ENCODE measurements at regions not wholly inside any gene's neighbourhood (a gene's known extent, or its start where the extent isn't known, plus 50 kb on each side); places are given as distances from the start of the nearest gene placed in this dataset.

- H3K27ac ChIP-seq (ENCODE audit: low read length), result no peak overlapping the region
Observed at GRCh38 chr6:90778417-90779203, 191.7 kb upstream of the MAP3K7 start.

GRCh38 chr6:90770778-90771177, 183.9 kb upstream of the MAP3K7 start:
- Histone ChIP-seq H3K27ac (ENCODE audit: low read length) (no peak overlapping the region), H3K4me1 (ENCODE audit: control insufficient read depth, insufficient read depth, low read length) (no peaks in the 10 kb centered on the region), H3K27me3 (ENCODE audit: control insufficient read depth, insufficient read depth, low read length) (no peaks in the 10 kb centered on the region), H3K9me3 (ENCODE audit: control insufficient read depth, insufficient read depth, low read length) (no peaks in the 10 kb centered on the region), H3K36me3 (ENCODE audit: control insufficient read depth, insufficient read depth, low read length) (no peaks in the 10 kb centered on the region), H3K4me3 (ENCODE audit: low read length) (no peak overlapping the region)
- no peak for DNase-seq (ENCODE audit: low read depth, low spot score)

More at GRCh38 chr6:90778417-90779203, 191.7 kb upstream of the MAP3K7 start:
- Histone ChIP-seq H3K9me3 (ENCODE audit: control insufficient read depth, insufficient read depth, low read length) (no peaks in the 10 kb centered on the region), H3K4me1 (ENCODE audit: control insufficient read depth, insufficient read depth, low read length) (no peaks in the 10 kb centered on the region), H3K27me3 (ENCODE audit: control insufficient read depth, insufficient read depth, low read length) (no peaks in the 10 kb centered on the region), H3K36me3 (ENCODE audit: control insufficient read depth, insufficient read depth, low read length) (no peaks in the 10 kb centered on the region), H3K4me3 (ENCODE audit: low read length) (no peak overlapping the region)
- DNase-seq (ENCODE audit: low read depth, low spot score), result no peak
- whole genome bisulfite sequencing (ENCODE audit: insufficient coverage, insufficient read length), result no CpG with 5 or more reads among the region's 5 CpGs

DNA sequence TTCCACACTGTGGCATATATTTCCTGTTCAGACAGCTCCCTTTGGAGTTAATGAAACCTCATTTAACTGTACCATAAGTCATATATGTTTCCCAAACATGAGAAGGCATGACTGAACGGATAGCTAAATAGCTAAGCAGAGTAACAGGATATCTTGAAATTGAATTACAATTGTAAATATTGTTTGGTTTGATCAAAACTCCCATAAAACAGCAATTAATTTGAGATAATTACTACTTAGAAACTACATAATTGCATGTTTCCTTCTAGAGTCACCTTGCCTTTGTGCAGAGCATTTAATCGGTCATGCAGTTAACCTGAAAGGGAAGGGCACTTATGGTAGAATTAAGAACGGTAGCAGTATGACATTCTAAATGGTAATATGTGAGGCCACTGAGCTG, 179.0 kb upstream of the MAP3K7 start:
- H3K27me3 ChIP-seq (ENCODE audit: control insufficient read depth, insufficient read depth, low read length), result no peaks in the 10 kb centered on the region
- no peak overlapping the region for H3K4me3 ChIP-seq (ENCODE audit: low read length)
- H3K27ac ChIP-seq (ENCODE audit: low read length), result no peak overlapping the region
- H3K9me3 ChIP-seq (ENCODE audit: control insufficient read depth, insufficient read depth, low read length), result no peaks in the 10 kb centered on the region
- no peaks in the 10 kb centered on the region for H3K36me3 ChIP-seq (ENCODE audit: control insufficient read depth, insufficient read depth, low read length)
- DNase-seq (ENCODE audit: low read depth, low spot score), result no peak
- no CpG with 5 or more reads among the region's 3 CpGs for WGBS (ENCODE audit: insufficient coverage, insufficient read length)
- H3K4me1 ChIP-seq (ENCODE audit: control insufficient read depth, insufficient read depth, low read length), result no peaks in the 10 kb centered on the region

GRCh38 chr6:90765491-90765890, 178.6 kb upstream of the MAP3K7 start:
- H3K4me3 ChIP-seq (ENCODE audit: low read length), result no peak overlapping the region
- no CpG with 5 or more reads among the region's 2 CpGs for WGBS (ENCODE audit: insufficient coverage, insufficient read length)
- H3K36me3 ChIP-seq (ENCODE audit: control insufficient read depth, insufficient read depth, low read length), result no peaks in the 10 kb centered on the region
- H3K27ac ChIP-seq (ENCODE audit: low read length), result no peak overlapping the region
- H3K27me3 ChIP-seq (ENCODE audit: control insufficient read depth, insufficient read depth, low read length), result no peaks in the 10 kb centered on the region
- no peak for DNase-seq (ENCODE audit: low read depth, low spot score)
- no peaks in the 10 kb centered on the region for H3K4me1 ChIP-seq (ENCODE audit: control insufficient read depth, insufficient read depth, low read length)
- no peaks in the 10 kb centered on the region for H3K9me3 ChIP-seq (ENCODE audit: control insufficient read depth, insufficient read depth, low read length)

GRCh38 chr6:90764001-90764400, 177.1 kb upstream of the MAP3K7 start:
- H3K27me3 ChIP-seq (ENCODE audit: control insufficient read depth, insufficient read depth, low read length), result no peaks in the 10 kb centered on the region
- DNase-seq (ENCODE audit: low read depth, low spot score), result no peak
- H3K36me3 ChIP-seq (ENCODE audit: control insufficient read depth, insufficient read depth, low read length), result no peaks in the 10 kb centered on the region
- no peaks in the 10 kb centered on the region for H3K9me3 ChIP-seq (ENCODE audit: control insufficient read depth, insufficient read depth, low read length)
- WGBS (ENCODE audit: insufficient coverage, insufficient read length), result no CpG with 5 or more reads among the region's 3 CpGs
- no peak overlapping the region for H3K4me3 ChIP-seq (ENCODE audit: low read length)
- no peak overlapping the region for H3K27ac ChIP-seq (ENCODE audit: low read length)
- H3K4me1 ChIP-seq (ENCODE audit: control insufficient read depth, insufficient read depth, low read length), result no peaks in the 10 kb centered on the region

DNA sequence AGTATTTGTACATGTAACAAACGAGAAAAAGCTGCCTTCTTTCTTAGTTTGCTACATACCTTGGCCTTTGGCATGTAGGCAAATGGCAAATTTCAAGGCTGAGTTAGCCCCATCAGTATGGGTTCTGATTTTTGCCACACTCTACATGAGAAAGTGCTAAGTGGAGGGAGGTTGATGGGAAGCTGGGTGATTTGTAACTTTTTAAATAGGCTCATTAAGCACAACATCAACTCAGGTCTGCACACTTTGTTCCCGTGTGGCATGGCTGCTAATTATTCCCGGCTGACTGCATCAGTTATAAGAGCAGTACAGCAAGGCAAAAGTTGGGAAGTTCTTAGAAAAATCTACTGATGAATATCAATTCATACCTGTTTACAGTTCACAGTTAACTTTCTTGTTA, 172.8 kb upstream of the MAP3K7 start:
- no peaks in the 10 kb centered on the region for H3K36me3 ChIP-seq (ENCODE audit: control insufficient read depth, insufficient read depth, low read length)
- no peak for DNase-seq (ENCODE audit: low read depth, low spot score)
- H3K27me3 ChIP-seq (ENCODE audit: control insufficient read depth, insufficient read depth, low read length), result no peaks in the 10 kb centered on the region
- no peaks in the 10 kb centered on the region for H3K4me1 ChIP-seq (ENCODE audit: control insufficient read depth, insufficient read depth, low read length)
- H3K27ac ChIP-seq (ENCODE audit: low read length), result no peak overlapping the region
- no peaks in the 10 kb centered on the region for H3K9me3 ChIP-seq (ENCODE audit: control insufficient read depth, insufficient read depth, low read length)
- WGBS (ENCODE audit: insufficient coverage, insufficient read length), result no CpG with 5 or more reads among the region's 3 CpGs
- H3K4me3 ChIP-seq (ENCODE audit: low read length), result no peak overlapping the region

DNA sequence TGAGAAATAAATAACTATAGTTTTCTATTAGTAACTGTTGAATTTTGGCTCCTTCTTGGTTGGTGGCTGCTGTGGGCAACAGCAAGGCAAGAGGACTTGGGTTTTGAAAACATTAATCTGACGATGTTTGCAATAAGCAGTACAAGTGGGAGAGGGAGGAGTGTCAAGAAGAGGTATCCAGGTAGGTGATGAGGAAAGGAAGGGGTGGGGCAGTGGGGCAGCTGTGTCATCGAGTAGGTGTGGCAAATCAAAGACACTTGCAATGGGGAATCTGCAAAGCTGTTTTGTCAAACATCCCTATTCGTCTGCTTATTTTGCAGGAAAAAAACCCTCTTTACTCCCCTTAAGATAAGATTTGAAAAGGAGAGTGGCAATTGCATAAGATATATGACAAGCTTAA, 171.9 kb upstream of the MAP3K7 start:
- H3K4me3 ChIP-seq (ENCODE audit: low read length), result no peak overlapping the region
- no peaks in the 10 kb centered on the region for H3K27me3 ChIP-seq (ENCODE audit: control insufficient read depth, insufficient read depth, low read length)
- no peaks in the 10 kb centered on the region for H3K9me3 ChIP-seq (ENCODE audit: control insufficient read depth, insufficient read depth, low read length)
- no peaks in the 10 kb centered on the region for H3K36me3 ChIP-seq (ENCODE audit: control insufficient read depth, insufficient read depth, low read length)
- H3K4me1 ChIP-seq (ENCODE audit: control insufficient read depth, insufficient read depth, low read length), result no peaks in the 10 kb centered on the region
- no CpG with 5 or more reads among the region's 3 CpGs for WGBS (ENCODE audit: insufficient coverage, insufficient read length)
- H3K27ac ChIP-seq (ENCODE audit: low read length), result no peak overlapping the region
- no peak for DNase-seq (ENCODE audit: low read depth, low spot score)

GRCh38 chr6:90753820-90754643, 167.2 kb upstream of the MAP3K7 start:
- WGBS (ENCODE audit: insufficient coverage, insufficient read length), result no CpG with 5 or more reads among the region's 8 CpGs
- no peaks in the 10 kb centered on the region for H3K4me1 ChIP-seq (ENCODE audit: control insufficient read depth, insufficient read depth, low read length)
- no peak for DNase-seq (ENCODE audit: low read depth, low spot score)

DNA sequence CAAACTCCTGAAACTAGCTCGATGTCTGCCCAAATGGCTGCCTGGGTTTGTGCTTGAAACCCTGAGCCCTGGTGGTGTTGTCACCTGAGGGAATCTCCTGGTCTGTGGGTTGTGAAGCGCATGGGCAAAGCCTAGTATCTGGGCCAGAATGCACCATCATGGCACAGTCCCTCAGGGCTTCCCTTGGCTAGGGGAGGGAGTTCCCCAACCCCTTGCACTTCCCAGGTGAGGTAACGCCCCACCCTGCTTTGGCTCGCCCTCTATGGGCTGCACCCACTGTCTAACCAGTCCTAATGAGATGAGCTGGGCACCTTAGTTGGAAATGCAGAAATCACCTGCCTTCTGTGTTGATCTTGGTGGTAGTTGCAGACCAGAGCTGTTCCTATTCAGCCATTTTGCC, 152.9 kb upstream of the MAP3K7 start:
- WGBS (ENCODE audit: insufficient coverage, insufficient read length), result no CpG with 5 or more reads among the region's 4 CpGs
- no peak overlapping the region for H3K4me3 ChIP-seq (ENCODE audit: low read length)
- H3K27me3 ChIP-seq (ENCODE audit: control insufficient read depth, insufficient read depth, low read length), result no peaks in the 10 kb centered on the region
- H3K27ac ChIP-seq (ENCODE audit: low read length), result no peak overlapping the region
- no peak for DNase-seq (ENCODE audit: low read depth, low spot score)
- H3K36me3 ChIP-seq (ENCODE audit: control insufficient read depth, insufficient read depth, low read length), result no peaks in the 10 kb centered on the region
- H3K9me3 ChIP-seq (ENCODE audit: control insufficient read depth, insufficient read depth, low read length), result no peaks in the 10 kb centered on the region
- peaks cover 2% of the 10 kb centered on the region; the same call in 1 of the 2 replicates for H3K4me1 ChIP-seq (ENCODE audit: control insufficient read depth, insufficient read depth, low read length)

More at GRCh38 chr6:90753820-90754643, 167.2 kb upstream of the MAP3K7 start:
- no peak overlapping the region for H3K4me3 ChIP-seq (ENCODE audit: low read length)
- H3K27me3 ChIP-seq (ENCODE audit: control insufficient read depth, insufficient read depth, low read length), result no peaks in the 10 kb centered on the region
- H3K36me3 ChIP-seq (ENCODE audit: control insufficient read depth, insufficient read depth, low read length), result no peaks in the 10 kb centered on the region
- H3K9me3 ChIP-seq (ENCODE audit: control insufficient read depth, insufficient read depth, low read length), result no peaks in the 10 kb centered on the region
- no peak overlapping the region for H3K27ac ChIP-seq (ENCODE audit: low read length)

GRCh38 chr6:90739339-90739738, 152.5 kb upstream of the MAP3K7 start:
- H3K4me1 ChIP-seq (ENCODE audit: control insufficient read depth, insufficient read depth, low read length), result peaks cover 2% of the 10 kb centered on the region; the same call in 1 of the 2 replicates
- H3K4me3 ChIP-seq (ENCODE audit: low read length), result no peak overlapping the region
- no peaks in the 10 kb centered on the region for H3K9me3 ChIP-seq (ENCODE audit: control insufficient read depth, insufficient read depth, low read length)
- no peaks in the 10 kb centered on the region for H3K27me3 ChIP-seq (ENCODE audit: control insufficient read depth, insufficient read depth, low read length)
- no peak for DNase-seq (ENCODE audit: low read depth, low spot score)
- WGBS (ENCODE audit: insufficient coverage, insufficient read length), result no CpG with 5 or more reads among the region's 7 CpGs
- no peak overlapping the region for H3K27ac ChIP-seq (ENCODE audit: low read length)
- H3K36me3 ChIP-seq (ENCODE audit: control insufficient read depth, insufficient read depth, low read length), result no peaks in the 10 kb centered on the region

Measured in iPS DF 6.9 (cell line).